Body of pancreas (tissue), 4 donors: ENCODE measurements at regions not wholly inside any gene's neighbourhood (a gene's known extent, or its start where the extent isn't known, plus 50 kb on each side); places are given as distances from the start of the nearest gene placed in this dataset.

Experiments used
- POLR2A ChIP-seq, 3 donors: fragments of 450-650 bp; IDR thresholded peaks; one replicate each; pipeline ENCODE4 v1.6.1; 2016; ENCODE audit warnings: antibody characterized with exemption in 3 of 3, mild to moderate bottlenecking in 2 of 3
- TF ChIP-seq, protein P1 (sequence below), 7 experiments: fragments of 450-650 bp in 4 of 7; fragments of 200-600 bp in 3 of 7; sonication (generic) in 3 of 7; IDR thresholded peaks; one replicate each; pipeline ENCODE4 v1.5.1; 2016 to 2019; ENCODE audit warnings: antibody characterized with exemption in 7 of 7

DNA sequence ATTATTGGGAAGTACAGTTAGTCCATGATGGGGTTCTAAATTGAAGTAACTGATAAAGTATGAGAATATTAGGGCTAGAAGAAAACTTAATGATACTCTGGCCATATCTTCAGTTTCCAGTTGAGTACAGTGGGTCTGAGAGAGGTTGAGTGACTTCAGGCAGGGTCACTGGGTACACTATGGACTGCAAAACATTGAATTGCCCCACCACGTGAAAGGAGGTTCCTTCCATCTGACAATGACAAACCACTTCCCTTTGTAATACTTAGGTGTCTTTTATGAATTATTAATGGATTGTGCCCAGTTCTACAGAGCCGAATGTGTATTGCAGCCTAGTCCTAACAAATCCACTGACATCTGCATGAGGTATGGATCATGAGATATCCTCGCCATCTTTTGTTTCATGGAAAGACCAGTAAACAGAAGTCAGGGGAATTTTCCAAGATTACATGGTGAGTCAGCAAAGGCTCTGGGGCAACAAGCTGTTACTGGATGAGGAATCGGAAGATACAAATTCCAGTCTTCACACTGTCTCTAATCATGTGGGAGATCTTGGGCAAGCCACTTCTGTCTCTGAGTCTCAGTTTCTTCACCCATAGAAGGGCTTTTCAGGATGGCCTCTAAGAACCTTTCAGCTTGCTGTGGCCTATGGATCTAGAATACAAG is 66.5 kb upstream of the BCL6 start:
- TF ChIP-seq, protein P1, sequence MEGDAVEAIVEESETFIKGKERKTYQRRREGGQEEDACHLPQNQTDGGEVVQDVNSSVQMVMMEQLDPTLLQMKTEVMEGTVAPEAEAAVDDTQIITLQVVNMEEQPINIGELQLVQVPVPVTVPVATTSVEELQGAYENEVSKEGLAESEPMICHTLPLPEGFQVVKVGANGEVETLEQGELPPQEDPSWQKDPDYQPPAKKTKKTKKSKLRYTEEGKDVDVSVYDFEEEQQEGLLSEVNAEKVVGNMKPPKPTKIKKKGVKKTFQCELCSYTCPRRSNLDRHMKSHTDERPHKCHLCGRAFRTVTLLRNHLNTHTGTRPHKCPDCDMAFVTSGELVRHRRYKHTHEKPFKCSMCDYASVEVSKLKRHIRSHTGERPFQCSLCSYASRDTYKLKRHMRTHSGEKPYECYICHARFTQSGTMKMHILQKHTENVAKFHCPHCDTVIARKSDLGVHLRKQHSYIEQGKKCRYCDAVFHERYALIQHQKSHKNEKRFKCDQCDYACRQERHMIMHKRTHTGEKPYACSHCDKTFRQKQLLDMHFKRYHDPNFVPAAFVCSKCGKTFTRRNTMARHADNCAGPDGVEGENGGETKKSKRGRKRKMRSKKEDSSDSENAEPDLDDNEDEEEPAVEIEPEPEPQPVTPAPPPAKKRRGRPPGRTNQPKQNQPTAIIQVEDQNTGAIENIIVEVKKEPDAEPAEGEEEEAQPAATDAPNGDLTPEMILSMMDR (IDR thresholded peaks at IDR 0.05), result no peak
- TF ChIP-seq POLR2A (IDR thresholded peaks at IDR 0.05), result no peak
